ENCODE measurements at regions not wholly inside any gene's neighbourhood (a gene's known extent, or its start where the extent isn't known, plus 50 kb on each side); places are given as distances from the start of the nearest gene placed in this dataset.

- H3K27me3 ChIP-seq: no peaks in the 10 kb centered on the region
- no peak for DNase-seq (ENCODE audit: low spot score)
These were observed 89.4 kb upstream of the TACR1 start for GRCh38 chr2:75288760-75289159.

GRCh38 chr2:75287624-75288316, 88.5 kb upstream of the TACR1 start:
- Histone ChIP-seq H3K79me2 (no peaks in the 10 kb centered on the region), H2AFZ (no peak overlapping the region), H3K27ac (no peak overlapping the region), H3K9me2 (replicated peaks; ENCODE audit: insufficient read depth) (no peaks in the 10 kb centered on the region), H3K36me3 (replicated peaks; ENCODE audit: insufficient read depth, low read depth) (no peaks in the 10 kb centered on the region), H4K20me1 (ENCODE audit: insufficient read depth, poor library complexity, severe bottlenecking) (no peaks in the 10 kb centered on the region), H3K4me1 (ENCODE audit: insufficient read depth) (peaks cover 6% of the 10 kb centered on the region), H3K4me3 (no peak overlapping the region), H3K27me3 (no peaks in the 10 kb centered on the region), H3K4me2 (no peak overlapping the region), H3K9me3 (ENCODE audit: low read depth) (no peaks in the 10 kb centered on the region)
- whole genome bisulfite sequencing (ENCODE audit: low lambda C conversion rate, missing lambda C conversion rate): 95% methylated on average over 1 of the region's 1 CpG
- TF ChIP-seq EZH2 (IDR thresholded peaks at IDR 0.05; ENCODE audit: borderline replicate concordance): no peak
- TF ChIP-seq EZH2phosphoT487 (IDR thresholded peaks at IDR 0.05; ENCODE audit: low read depth, severe bottlenecking, unreplicated experiment): no peak
- TF ChIP-seq CTCF (IDR thresholded peaks at IDR 0.05; ENCODE audit: poor library complexity): no peak
- no peak for DNase-seq (ENCODE audit: low spot score)

More at GRCh38 chr2:75288760-75289159, 89.4 kb upstream of the TACR1 start:
- peaks cover 6% of the 10 kb centered on the region for H3K4me1 ChIP-seq (ENCODE audit: insufficient read depth)
- H3K36me3 ChIP-seq (replicated peaks; ENCODE audit: insufficient read depth, low read depth): no peaks in the 10 kb centered on the region
- H3K27ac ChIP-seq: no peak overlapping the region
- H3K79me2 ChIP-seq: no peaks in the 10 kb centered on the region
- no peaks in the 10 kb centered on the region for H4K20me1 ChIP-seq (ENCODE audit: insufficient read depth, poor library complexity, severe bottlenecking)
- TF ChIP-seq CTCF (IDR thresholded peaks at IDR 0.05; ENCODE audit: poor library complexity): no peak
- TF ChIP-seq EZH2 (IDR thresholded peaks at IDR 0.05; ENCODE audit: borderline replicate concordance): no peak
- no peak for TF ChIP-seq EZH2phosphoT487 (IDR thresholded peaks at IDR 0.05; ENCODE audit: low read depth, severe bottlenecking, unreplicated experiment)
- H3K4me2 ChIP-seq: no peak overlapping the region
- no peaks in the 10 kb centered on the region for H3K9me3 ChIP-seq (ENCODE audit: low read depth)
- H3K9me2 ChIP-seq (replicated peaks; ENCODE audit: insufficient read depth): no peaks in the 10 kb centered on the region
- no peak overlapping the region for H2AFZ ChIP-seq
- H3K4me3 ChIP-seq: no peak overlapping the region

- H3K4me2 ChIP-seq: no peak overlapping the region
- H3K36me3 ChIP-seq (replicated peaks; ENCODE audit: insufficient read depth, low read depth): no peaks in the 10 kb centered on the region
- no peak overlapping the region for H3K27ac ChIP-seq
- H4K20me1 ChIP-seq (ENCODE audit: insufficient read depth, poor library complexity, severe bottlenecking): no peaks in the 10 kb centered on the region
- no peak overlapping the region for H3K4me3 ChIP-seq
- TF ChIP-seq CTCF (IDR thresholded peaks at IDR 0.05; ENCODE audit: poor library complexity) (no peak), EZH2phosphoT487 (IDR thresholded peaks at IDR 0.05; ENCODE audit: low read depth, severe bottlenecking, unreplicated experiment) (no peak), EZH2 (IDR thresholded peaks at IDR 0.05; ENCODE audit: borderline replicate concordance) (no peak)
- H3K79me2 ChIP-seq: no peaks in the 10 kb centered on the region
- H3K9me2 ChIP-seq (replicated peaks; ENCODE audit: insufficient read depth): no peaks in the 10 kb centered on the region
- no peak for DNase-seq (ENCODE audit: low spot score)
- H3K9me3 ChIP-seq (ENCODE audit: low read depth): no peaks in the 10 kb centered on the region
- WGBS (ENCODE audit: low lambda C conversion rate, missing lambda C conversion rate): 61% methylated on average over 2 of the region's 2 CpGs
- no peaks in the 10 kb centered on the region for H3K27me3 ChIP-seq
- H2AFZ ChIP-seq: no peak overlapping the region
- H3K4me1 ChIP-seq (ENCODE audit: insufficient read depth): no peaks in the 10 kb centered on the region
These were observed 85.0 kb upstream of the TACR1 start for GRCh38 chr2:75284345-75284744.
